GM23248 (cell line): ENCODE measurements at regions not wholly inside any gene's neighbourhood (a gene's known extent, or its start where the extent isn't known, plus 50 kb on each side); places are given as distances from the start of the nearest gene placed in this dataset.

Source experiments
- EZH2 ChIP-seq: fragments of 200-600 bp; sonication (generic); IDR thresholded peaks from 2 replicates; pipeline ENCODE4 v1.6.1; 2018; ENCODE audit warnings: antibody characterized with exemption, mild to moderate bottlenecking; ENCODE audit not compliant: insufficient read depth, poor library complexity, severe bottlenecking
- EZH2phosphoT487 ChIP-seq: fragments of 200-600 bp; sonication (generic); IDR thresholded peaks from 2 replicates; pipeline ENCODE4 v1.6.1; 2018; ENCODE audit warnings: antibody characterized with exemption, moderate library complexity, mild to moderate bottlenecking, low read depth; ENCODE audit not compliant: insufficient read depth

GRCh38 chr5:40361378-40361777 lies 318.3 kb upstream of the PTGER4 start:
- TF ChIP-seq EZH2 (no peak), EZH2phosphoT487 (no peak)
